ENCODE measurements at regions not wholly inside any gene's neighbourhood (a gene's known extent, or its start where the extent isn't known, plus 50 kb on each side); places are given as distances from the start of the nearest gene placed in this dataset.

GRCh38 chr6:8845690-8846089, 410.3 kb upstream of the SLC35B3 start:
- TF ChIP-seq CTCF (IDR thresholded peaks at IDR 0.05; ENCODE audit: extremely low read depth in 1 of 2, insufficient read depth in 1 of 2, low read depth in 1 of 2, low read length in 2 of 2) (no peak), MAX (IDR thresholded peaks at IDR 0.05; ENCODE audit: insufficient read depth, insufficient read length) (no peak), POLR2AphosphoS5 (IDR thresholded peaks at IDR 0.05; ENCODE audit: insufficient read depth, low read depth, low read length) (no peak), EZH2 (IDR thresholded peaks at IDR 0.05; ENCODE audit: borderline replicate concordance, low read depth, low read length, severe bottlenecking) (no peak), JUN (IDR thresholded peaks at IDR 0.05; ENCODE audit: borderline replicate concordance, insufficient read depth, insufficient read length, low read depth) (no peak), GATA2 (IDR thresholded peaks at IDR 0.05; ENCODE audit: insufficient read depth, insufficient read length, low read depth, low read length) (no peak), MYC (IDR thresholded peaks at IDR 0.05; ENCODE audit: low read depth, low read length) (no peak), FOS (IDR thresholded peaks at IDR 0.05; ENCODE audit: borderline replicate concordance, insufficient read depth, low read length) (no peak), POLR2A (IDR thresholded peaks at IDR 0.05; ENCODE audit: low read depth, low read length) (no peak)
- no peak overlapping the region for H3K4me3 ChIP-seq (replicated peaks in 1 of 3; ENCODE audit: insufficient read depth in 1 of 3, low read depth in 1 of 3, low read length in 3 of 3)
- H3K9me3 ChIP-seq (replicated peaks; ENCODE audit: control insufficient read depth, insufficient read depth, low read length), result no peaks in the 10 kb centered on the region
- H4K20me1 ChIP-seq (replicated peaks; ENCODE audit: control insufficient read depth, extremely low read depth, insufficient read depth, low read length), result no peaks in the 10 kb centered on the region
- FAIRE-seq, result no peak
- no peaks in the 10 kb centered on the region for H3K79me2 ChIP-seq (ENCODE audit: control insufficient read depth, insufficient read depth, low read length)
- BruUV-seq (replicated peaks), result no TSS peak
- dilution Hi-C loops (cut with MboI; ENCODE audit: extremely low pct_ligation_motif_present, low sequenced_read_pairs) (no loop called here), intact Hi-C loops (cut with micrococcal nuclease) (no loop called here)
- H2AFZ ChIP-seq (ENCODE audit: low read depth, low read length), result no peak overlapping the region
- no peaks in the 10 kb centered on the region for H3K9me1 ChIP-seq (replicated peaks; ENCODE audit: control insufficient read depth, extremely low read depth, insufficient read depth, low read length)
- H3K9ac ChIP-seq (replicated peaks; ENCODE audit: extremely low read depth, insufficient read depth, low read length), result no peak overlapping the region
- H3K4me1 ChIP-seq (ENCODE audit: control insufficient read depth, extremely low read depth, insufficient read depth, low read length), result no peaks in the 10 kb centered on the region
- DNase-seq (ENCODE audit: low read depth, low spot score), result no peak
- H3K4me2 ChIP-seq (ENCODE audit: insufficient read depth, low read length), result no peak overlapping the region
- no peaks in the 10 kb centered on the region for H3K36me3 ChIP-seq (ENCODE audit: control insufficient read depth in 2 of 2, extremely low read depth in 1 of 2, insufficient read depth in 2 of 2, low read length in 2 of 2)
- H3K27ac ChIP-seq (ENCODE audit: insufficient read depth, low read depth, low read length), result no peak overlapping the region
- no peaks in the 10 kb centered on the region for H3K27me3 ChIP-seq (ENCODE audit: control insufficient read depth in 2 of 2, insufficient read depth in 2 of 2, low read length in 2 of 2)
- CTCF ChIA-PET, result no interaction called here
- POLR2A ChIA-PET, result no interaction called here
